PC-3 (cell line): ENCODE measurements at regions not wholly inside any gene's neighbourhood (a gene's known extent, or its start where the extent isn't known, plus 50 kb on each side); places are given as distances from the start of the nearest gene placed in this dataset.

Experiments
- CTCF ChIP-seq: fragments of 300-600 bp; sonication (generic); conservative IDR thresholded peaks from 2 replicates; pipeline ENCODE4 v1.5.1; 2017; ENCODE audit warnings: antibody characterized with exemption, low read depth, mild to moderate bottlenecking, low read length
- EZH2phosphoT487 ChIP-seq: fragments of 300-600 bp; sonication (generic); IDR thresholded peaks from 2 replicates; pipeline ENCODE4 v1.6.1; 2018; ENCODE audit warnings: mild to moderate bottlenecking, antibody characterized with exemption, low read length, borderline replicate concordance

GRCh38 chr7:19851504-19851903, 78.1 kb upstream of the TMEM196 start:
- TF ChIP-seq CTCF (no peak), EZH2phosphoT487 (no peak)
